HG02759 (cell line): ENCODE measurements at regions not wholly inside any gene's neighbourhood (a gene's known extent, or its start where the extent isn't known, plus 50 kb on each side); places are given as distances from the start of the nearest gene placed in this dataset.

Source experiments
- ATAC-seq: cut with Tn5 transposase; IDR thresholded peaks from one replicate; pipeline ENCODE4 v1.9.1; 2021; ENCODE audit warnings: mild to moderate bottlenecking, moderate library complexity; ENCODE audit not compliant: unreplicated experiment

DNA sequence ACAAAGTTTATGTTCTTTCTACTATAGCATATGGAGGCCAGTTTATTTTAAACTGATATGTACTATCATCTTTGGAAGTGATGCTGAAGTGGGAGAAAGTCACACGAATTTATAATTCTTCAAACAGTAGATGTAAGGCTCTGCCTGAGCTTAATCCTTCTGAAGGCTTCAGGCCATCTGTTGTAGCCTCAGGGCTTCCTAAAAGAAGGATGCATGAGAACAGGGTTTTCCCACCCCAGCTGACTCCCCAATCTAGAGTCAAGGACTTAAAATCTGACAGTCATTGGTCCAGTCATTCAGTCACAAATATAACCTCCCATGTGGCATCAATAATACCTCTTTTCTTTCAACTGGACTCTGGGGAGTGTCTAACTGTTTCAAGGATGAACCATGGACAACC, 330.5 kb downstream of the KCNS3 start:
- no peak for ATAC-seq

DNA sequence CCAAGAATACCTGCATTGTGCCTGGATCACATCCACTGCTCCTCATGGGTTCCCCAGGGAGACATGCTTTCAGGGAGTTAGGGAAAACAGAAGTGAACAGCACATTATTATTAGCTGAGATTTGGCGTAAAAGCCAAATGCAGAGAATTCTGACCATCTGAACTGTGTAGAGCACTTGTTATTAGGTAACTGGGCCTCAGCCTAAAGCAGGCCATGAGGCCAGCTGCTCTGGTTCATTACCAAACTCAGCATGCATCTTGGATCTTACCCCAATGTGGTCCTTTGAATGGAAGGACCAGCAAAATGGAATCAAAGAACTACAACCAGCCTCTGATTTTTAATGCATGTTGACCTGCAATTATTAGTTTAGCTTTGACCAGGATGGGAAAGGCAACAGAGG, 322.3 kb downstream of the KCNS3 start:
- ATAC-seq, result no peak

DNA sequence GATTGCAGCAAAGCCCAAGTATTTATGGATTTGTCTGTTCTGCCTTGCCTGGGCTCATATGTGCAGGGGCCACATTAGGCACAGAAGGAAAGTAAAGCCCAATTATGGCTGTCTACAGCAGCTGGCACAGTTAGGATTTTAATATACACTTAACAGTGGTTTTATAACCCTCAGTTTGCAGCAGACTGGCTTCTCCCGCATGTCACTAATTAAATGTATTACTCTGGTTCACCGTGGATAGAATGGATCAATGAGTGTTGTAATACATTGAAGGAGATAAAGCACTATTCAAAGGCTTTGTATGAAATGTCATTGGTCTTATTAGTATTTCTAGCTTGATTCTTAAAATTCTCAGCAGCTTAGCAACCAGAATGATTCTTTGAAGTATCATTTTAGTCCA, 320.2 kb downstream of the KCNS3 start:
- ATAC-seq, result no peak

DNA sequence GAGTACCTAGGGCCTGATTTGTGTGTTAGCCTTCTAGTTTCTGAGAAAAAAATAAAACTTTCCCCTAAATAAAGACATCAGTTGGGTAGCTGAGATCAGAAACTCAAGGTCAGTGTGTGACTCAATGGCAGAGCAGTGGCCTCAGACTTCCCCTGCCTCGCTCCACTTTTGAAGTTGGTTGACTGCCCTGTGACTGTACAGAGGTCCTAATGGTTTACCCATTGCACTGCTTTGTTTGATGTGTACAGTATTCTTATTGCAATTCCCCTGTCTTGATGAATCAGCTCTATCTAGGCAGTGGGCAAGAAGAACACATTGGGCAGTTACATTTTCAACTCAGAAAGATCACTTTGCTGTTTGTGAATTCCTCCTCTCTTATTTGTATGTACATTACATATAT, 315.7 kb downstream of the KCNS3 start:
- ATAC-seq, result no peak

DNA sequence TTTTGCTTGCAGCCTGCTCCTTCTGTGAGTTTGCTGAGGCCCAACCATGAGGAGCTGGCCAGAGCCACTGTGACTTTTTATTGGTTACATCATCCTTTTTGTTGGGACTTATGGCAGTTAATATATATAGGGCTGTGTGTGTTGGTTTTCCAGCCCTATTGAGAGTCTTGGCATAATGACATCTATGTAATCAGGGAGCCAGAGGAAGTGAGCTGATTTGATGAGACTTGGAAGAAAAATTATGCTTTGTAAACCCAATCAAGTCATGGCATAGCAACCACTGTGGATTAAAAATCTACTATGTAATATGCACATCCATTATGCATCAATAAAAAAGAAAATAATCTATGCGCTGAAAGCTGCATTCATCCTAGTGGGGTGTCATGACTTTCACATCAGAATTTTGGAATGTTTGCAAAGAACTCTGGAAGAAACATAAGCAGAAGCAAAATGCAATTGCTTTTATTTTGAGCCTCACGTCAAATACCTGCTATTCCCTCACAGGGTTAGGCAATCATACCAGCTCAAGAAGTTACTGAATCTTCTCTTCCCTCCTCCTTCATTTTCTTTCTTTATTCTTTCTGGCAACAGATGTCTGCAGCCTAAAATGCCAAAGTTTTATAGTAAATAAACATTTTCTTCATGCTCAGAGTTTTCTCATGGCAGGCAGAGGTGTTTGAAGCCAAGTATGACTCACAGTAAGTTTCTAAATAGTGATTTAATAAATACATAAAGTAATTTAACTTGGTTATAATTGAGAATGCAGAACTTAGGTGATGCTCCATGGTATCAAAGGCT, 308.5 kb downstream of the KCNS3 start:
- ATAC-seq, result no peak

DNA sequence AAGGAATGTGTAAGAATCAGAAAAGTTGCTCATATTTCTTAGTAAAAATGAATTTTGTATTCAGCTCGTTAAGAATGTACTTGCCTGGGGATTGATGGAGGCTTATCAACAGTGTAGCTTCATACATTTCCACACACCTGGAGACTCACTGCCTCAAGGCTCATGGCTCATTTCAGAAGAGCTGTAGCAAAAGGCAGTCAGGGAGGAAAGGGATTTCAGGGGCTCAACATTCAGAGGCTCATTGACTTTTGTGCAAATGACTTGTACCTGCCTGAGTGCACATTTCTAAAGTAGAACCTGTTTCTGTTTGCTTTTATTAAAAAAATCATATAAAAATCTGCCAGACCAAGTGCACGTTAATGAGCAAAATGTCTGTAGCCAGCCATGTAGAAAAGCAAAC, 304.4 kb downstream of the KCNS3 start:
- ATAC-seq, result no peak

DNA sequence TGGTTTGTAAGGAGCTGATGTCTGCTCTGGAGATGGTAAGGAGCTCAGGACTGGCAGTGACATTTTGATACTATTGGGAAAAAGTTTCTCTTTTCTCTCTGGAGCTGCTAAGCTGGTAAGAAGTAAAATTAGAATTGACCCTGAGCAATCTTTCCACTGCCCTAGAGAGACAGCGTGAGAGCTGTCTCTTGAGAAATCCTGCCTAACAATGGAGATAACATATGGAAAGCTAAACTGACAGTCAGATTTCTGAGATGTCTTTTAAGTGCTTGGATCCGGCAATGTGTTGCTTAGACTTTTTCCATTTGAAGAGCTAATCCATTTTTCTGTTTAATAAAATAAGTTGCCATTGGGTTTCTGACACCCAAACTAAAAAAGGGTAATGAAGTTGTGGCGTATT, 302.4 kb downstream of the KCNS3 start:
- no peak for ATAC-seq

DNA sequence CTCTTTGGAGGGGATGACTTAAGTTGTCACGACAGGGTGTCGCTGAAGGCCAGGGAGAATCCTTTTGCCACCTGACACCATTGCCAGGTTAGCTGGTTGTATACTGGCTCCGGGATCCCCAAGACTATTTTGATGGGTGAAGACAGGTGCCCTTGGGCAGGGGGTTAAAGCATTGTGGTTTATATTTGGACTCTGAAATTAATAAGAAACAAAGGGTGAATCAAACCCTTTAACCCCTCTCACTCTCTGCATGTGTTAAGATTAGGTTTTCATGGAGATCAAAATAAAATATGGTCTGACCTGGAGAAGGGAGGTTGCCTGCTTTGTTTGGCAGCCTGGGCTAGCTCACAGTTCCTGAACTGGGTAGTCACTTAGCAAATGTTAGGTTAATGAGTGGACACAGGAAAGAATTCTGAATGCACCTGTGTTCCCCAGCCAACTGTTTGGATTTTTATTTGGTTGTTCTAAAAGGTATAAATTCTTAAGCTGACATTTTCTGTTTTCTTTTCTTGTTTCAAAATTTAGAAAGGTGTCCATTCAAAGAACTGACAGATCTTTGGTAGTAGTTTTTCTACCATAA, 301.7 kb downstream of the KCNS3 start:
- no peak for ATAC-seq

DNA sequence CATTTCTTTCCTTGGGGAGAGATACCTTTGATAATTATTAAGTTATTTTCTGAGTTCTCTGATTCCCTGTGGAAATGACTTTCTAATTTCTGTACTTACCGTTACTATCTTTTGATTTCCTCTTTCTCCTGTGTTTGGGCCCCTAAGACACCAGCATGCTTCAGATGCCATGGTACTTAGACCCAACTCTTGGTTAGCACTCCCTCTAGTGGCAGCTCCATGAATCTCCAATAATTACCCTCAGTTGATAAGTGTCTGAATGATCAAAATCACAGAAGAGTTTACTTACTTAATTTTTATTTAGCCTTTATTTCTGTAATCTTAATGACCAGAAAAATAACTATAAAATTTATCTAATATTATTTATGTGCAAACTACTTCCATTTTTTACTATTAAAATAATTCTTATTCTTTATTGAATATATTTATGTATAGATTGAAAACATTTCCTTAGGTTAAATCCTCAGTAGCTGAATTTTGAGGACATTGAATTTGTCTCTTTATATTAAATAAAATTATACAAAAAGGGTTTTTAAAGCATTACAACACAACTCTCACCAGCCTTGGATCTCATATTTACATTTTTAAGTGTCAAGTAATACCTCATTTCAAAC, 300.4 kb downstream of the KCNS3 start:
- peak; percentile 98 for ATAC-seq

DNA sequence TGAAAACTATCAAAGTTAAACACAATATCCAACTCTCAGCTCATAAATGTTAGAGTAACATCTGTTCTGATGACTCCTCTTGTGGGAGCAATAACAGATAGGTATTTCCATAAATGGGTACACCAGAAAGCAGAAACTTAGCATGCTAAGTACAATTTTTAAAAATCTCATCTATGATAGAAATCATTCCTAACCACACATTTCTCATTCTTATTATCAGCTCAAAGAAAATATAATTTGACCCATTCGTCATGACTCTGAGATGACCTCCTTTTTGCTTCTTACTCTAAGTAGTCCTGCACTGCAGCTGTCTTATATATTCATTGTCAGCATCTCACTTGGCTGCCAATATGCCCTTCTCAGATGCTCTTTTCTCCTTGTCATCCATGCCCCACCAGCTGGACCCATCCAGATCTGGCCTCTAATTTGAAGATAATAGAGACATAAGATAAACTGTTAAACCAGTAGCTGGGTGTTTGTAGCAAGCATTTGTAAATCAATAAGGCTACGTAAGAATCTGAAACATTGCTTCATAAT, 298.3 kb downstream of the KCNS3 start:
- no peak for ATAC-seq

DNA sequence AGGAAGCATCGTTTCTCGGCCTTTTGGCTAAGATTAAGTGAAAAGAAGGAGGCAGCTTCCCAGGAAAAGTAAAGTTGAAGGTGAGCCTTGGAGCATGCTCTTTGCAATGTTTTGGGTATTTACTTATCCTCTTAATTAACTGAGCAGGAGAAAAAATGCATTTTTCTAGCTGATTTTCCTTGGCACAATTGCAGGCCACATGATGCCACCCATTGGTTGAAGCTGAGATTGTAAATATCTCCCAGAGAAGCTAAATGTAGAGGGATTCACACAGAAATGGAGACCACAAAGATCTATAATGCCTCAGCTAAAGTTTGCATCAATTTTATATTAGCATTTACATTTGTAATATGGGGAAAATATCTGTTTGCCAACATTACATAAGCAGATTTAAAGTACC, 294.1 kb downstream of the KCNS3 start:
- no peak for ATAC-seq

DNA sequence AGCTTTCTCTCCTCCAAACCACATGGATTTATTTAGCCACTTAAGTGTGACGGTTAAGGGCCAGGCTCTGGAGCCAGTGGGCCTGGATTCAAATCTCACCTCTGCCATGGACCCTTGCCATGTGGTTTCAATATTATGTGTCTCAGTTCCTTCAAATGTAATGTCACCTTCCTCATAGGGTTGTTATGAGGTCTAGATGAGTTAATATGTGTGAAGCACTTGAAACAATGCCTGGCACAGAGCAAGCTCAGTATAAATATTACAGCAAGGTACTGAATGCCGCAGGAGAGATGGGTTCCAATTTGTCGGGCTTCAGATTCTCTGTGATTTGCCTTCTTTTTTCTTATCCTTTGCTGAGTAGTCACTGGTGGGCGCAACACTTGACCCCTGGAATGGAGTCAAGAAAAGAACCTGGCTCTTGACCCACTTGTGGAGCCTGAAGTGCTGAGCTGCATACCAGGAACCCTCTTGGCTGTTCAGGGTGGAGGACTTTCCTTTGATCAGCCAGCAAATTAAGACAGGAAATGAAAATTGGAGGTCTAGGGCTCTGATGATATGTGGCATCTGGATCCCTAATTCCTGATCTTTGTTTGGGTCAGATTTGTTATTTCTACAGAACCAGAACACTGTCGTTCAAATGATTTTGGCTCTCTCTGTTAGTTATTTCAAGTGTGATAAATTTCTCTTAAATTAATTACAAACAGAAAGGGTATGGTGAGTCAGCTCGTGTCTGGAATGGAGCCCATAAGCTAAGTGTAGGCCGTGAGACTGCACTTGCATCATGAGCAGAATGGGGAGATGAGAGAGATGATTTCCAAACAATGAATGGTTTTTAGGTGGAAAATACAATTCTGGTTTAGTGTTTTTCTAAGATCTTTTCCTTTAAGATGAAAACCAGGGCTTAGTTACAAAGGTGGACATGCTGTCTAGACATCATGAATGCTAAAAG, 293.0 kb downstream of the KCNS3 start:
- ATAC-seq, result no peak

DNA sequence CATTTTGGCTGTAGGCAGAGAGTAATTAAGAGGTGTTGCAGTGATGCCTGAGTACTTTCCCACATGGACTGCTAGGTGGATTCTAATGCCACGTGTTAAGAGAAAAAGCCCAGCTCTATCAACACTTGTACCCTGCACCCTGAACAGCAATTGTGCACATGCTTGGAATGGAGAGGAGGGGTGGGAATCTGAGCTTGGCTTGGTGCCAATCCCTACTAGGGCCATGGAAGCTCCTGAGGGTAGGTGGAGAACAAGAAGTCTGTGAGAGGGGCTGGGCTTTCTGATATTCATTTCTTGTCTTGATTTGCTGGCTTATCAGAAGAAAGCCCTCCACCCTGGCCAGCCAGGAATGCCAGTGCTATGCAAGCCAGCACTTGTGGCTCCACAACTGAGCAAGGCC, 292.2 kb downstream of the KCNS3 start:
- no peak for ATAC-seq

DNA sequence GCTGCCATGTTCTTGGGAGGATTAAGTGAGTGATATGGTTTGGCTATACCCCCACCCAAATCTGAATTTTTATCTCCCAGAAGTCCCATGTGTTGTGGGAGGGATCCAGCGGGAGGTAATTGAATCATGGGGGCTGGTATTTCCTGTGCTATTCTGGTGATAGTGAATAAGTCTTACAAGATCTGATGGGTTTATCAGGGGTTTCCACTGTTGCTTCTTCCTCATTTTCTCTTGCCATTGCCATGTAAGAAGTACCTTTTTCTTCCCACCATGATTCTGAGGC, 291.4 kb downstream of the KCNS3 start:
- ATAC-seq, result no peak

DNA sequence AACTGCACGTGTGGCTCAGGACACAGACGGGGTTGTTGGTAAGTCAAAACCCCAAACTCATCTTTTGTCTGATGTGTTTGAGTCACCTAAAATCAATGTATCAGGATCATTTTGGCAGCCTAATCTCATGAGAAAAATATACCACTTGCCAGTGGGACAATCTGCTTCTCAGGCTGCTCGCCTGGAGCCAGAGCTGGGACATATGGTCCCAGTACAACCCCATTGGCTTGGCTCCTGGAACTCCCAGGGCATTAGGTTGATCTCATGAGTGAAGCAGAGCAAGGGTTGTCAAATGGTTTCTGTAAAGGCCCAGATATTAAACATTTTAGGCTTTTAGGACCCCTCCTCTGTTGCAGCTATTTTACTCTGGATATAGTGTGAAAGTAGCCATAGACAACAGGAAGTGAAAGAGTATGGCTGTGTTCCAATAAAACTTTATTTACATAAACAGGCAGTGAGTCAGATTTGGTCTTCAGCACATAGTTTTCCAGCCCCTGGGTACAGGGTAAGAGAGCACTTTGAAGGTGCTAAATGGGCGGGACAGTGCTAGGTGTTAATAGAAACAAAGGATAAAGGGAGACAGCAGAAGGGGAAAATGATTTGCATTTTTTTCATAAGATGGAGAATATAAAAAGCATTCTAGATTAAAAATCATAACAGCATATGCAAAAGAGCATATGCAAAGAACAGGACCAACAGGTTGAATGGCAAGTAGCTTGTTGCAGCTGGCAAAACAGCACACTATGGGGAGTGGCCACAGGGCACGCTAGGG, 290.8 kb downstream of the KCNS3 start:
- no peak for ATAC-seq

DNA sequence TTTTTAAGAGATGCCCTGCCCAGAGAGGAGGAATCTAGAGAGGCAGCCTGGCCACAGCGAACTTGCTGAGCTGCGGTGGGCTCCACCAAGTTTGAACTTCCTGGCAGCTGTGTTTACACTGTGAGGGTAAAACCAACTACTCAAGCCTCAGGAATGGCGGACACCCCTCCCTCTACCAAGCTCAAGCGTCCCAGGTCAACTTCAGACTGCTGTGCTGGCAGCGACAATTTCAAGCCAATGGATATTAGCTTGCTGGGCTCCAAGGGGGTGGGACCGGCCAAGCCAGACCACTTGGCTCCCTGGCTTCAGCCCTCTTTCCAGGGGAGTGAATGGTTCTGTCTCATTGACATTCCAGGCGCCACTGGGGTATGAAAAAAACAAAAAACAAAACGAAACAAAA, 289.4 kb downstream of the KCNS3 start:
- no peak for ATAC-seq

DNA sequence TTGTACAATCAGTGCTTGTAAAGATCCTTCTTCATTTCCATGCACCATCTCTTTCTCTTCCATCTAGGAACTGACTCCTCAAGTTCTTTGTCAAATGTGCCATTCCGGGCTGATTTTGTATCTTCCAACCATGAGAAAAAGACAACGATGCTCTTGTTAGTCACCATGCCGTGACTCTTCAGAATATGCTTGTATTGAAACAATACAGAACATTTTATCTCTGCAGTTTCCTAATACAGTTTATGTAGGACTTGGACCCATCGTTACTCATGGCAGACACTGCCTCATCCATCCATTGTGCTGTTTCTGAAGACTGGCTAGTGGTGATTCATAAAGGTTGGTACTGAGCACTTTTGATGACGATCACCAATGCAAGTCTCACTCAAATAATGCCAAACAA, 283.2 kb downstream of the KCNS3 start:
- no peak for ATAC-seq

DNA sequence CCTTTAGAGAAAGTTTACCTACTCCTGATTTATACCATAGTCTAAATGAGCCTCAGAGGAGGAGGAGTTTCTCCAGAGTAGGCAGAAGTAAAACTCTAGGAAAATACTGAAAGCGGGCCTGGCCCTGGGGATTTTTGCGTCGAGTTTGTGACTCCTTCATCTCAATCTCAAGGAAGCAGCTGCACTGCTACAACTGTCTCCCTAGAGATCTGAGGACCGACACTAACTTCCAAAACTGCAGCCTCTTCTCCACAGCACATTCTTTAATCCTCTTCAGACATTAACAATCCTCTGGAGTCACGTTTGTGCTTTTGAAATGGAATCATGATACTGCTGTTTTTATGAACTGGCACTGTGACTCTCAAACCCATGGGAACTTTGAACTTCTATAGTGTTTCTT, 281.4 kb downstream of the KCNS3 start:
- no peak for ATAC-seq

DNA sequence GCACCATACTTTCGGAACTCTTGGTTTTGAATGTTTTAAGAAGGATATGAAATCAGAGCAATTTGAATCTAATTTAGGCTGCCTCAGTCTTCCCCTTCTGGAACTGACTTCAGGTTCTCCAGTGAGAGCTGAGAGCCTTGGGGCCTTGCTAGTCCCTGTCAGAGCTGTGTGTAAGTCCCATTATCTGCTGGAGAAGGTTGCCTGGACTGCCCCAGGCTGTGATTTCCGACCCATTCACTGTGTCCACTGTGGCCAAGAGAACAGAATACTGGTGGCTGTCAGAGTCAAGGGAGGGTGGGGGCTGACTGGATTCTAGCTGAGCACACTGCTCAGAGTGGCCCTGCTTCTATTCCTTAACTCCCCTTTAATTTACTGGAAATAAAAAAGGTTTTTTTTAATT, 278.0 kb downstream of the KCNS3 start:
- no peak for ATAC-seq

DNA sequence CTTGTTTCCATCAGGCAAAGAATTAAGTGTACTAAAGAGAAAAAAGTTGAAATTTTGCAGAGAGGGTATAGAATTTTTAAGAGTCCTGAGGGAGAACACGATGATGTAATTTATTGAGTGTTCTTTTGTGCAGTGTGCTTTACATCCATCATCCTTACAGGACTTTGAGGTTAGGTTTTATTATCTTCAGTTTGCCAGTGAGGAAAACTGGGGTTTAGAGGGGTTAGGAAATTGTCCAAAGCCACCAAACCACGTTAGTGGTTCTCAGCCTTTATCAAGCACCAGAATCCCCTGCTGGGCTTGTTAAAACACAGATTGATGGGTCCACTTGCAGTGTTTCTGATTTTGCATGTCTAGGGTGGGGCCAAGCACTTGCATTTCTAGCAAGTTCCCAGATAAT, 277.5 kb downstream of the KCNS3 start:
- ATAC-seq, result no peak

DNA sequence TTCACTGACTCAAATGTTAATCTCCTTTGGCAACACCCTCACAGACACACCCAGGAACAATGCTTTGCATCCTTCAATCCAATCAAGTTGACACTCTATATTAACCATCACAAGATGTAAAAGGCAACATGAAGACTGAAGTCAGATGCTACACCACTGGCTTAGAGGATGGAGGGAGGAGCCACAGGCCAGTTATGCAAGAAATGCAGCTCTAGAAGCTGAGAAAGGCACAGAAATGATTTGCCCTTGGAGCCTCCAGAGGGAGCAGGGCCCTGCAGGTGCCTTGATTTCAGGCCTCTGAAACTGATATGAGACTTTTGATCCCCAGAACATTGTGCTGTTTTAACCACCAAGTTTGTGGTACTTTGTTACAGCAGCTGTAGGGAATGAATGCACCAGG, 276.3 kb downstream of the KCNS3 start:
- no peak for ATAC-seq
